Stimulated activated memory B cell treated with anti-CD40 and anti-IgM and Interleukin-4, amounts not matched to agents 10 μg/mL and 1 μg/mL and 100 μg/mL, for 72 hours (primary cell): ENCODE measurements at regions not wholly inside any gene's neighbourhood (a gene's known extent, or its start where the extent isn't known, plus 50 kb on each side); places are given as distances from the start of the nearest gene placed in this dataset.

ENCODE experiments used
- ATAC-seq: fragments of 150-1000 bp; cut with Tn5 transposase; 2 replicates; pipeline ENCODE4 v1.10.0; 2021
- H3K27ac Mint-ChIP-seq: one replicate; pipeline ENCODE4 v1.8.0; 2022; ENCODE audit warnings: mild to moderate bottlenecking, mixed read lengths
- H3K27me3 Mint-ChIP-seq: one replicate; pipeline ENCODE4 v1.8.0; 2022; ENCODE audit warnings: mixed read lengths
- H3K36me3 Mint-ChIP-seq: one replicate; pipeline ENCODE4 v1.8.0; 2022; ENCODE audit warnings: mixed read lengths
- H3K4me1 Mint-ChIP-seq: one replicate; pipeline ENCODE4 v1.8.0; 2022; ENCODE audit warnings: mixed read lengths
- H3K4me3 Mint-ChIP-seq: one replicate; pipeline ENCODE4 v1.8.0; 2022; ENCODE audit warnings: mild to moderate bottlenecking, moderate library complexity, mixed read lengths
- H3K9me3 Mint-ChIP-seq: one replicate; pipeline ENCODE4 v1.8.0; 2022; ENCODE audit warnings: mixed read lengths

DNA sequence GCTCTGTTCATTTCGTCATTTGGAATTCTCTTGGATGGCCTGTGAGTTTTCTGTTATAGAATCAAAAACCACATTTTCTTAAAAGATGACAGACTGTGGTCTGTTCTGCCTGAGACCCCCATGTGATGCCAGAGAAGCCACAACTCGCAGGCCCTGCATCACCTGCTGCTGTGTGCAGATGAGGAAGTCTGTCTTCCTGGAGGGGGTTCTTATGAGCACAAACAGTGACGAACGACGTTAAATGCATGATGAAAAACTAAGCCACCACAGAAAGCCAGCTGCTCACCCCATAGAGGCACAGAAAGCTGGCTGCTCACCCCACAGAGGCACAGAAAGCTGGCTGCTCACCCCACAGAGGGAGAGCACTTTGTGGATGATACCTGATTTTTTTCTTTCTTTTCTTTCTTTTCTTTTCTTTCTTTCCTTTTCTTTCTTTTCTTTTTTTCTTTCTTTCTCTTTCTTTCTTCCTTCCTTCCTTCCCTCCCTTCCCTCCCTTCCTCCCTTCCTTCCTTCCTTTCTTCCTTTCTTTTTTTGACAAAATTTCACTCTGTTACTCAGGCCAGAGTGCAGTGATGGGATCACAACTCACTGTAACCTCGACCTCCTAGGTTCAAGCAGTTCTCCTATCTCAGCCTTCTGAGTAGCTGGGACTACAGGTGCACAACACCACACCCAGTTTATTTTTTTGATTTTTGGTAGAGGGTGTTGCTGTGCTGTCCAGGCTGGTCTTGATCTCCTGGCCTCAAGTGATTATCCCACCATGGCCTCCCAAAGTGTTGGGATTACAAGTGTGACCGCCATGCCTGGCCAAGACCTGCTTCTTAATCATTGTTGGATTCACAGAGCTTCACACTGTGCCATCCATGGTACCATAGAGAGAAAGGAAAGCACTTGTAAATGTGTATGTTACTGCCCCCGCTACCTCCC lies 1191.4 kb downstream of the UQCRFS1 start:
- no peak for ATAC-seq
- Mint-ChIP-seq H3K4me3 (no peak overlapping the region), H3K4me1 (no peaks in the 10 kb centered on the region), H3K36me3 (no peaks in the 10 kb centered on the region), H3K27me3 (no peaks in the 10 kb centered on the region), H3K9me3 (peaks cover 3% of the 10 kb centered on the region), H3K27ac (no peak overlapping the region)

DNA sequence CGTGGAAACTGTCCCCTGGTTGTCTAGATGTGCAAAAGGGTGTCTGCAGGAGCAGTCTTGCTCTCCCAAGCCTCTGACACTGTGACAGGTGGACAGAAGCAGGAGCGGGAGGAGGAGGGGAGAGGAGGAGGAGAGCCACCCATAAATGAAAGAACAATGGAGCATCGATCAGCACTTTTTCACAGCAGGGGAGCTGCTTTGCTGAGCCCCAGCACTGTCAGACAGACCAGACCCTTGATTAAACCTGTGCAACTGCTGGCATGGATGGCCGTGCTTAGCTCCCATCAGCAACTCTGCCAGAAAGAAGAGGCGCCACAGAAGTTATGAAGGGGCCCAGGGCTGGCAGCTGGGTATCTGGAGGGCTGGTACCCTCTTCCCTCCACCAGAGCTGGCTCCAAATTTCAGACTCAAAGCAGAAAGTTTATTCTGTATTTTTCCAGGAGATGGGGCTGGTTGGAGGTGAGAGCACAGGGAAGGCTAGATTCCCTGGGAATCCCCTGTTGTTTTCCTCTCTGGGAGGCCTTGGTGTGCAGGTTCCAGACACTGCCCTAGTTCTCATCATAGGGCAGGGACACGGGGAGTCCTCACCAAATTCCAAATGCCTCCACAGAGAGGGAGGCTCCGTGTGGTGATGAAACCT lies 1192.2 kb downstream of the UQCRFS1 start:
- Mint-ChIP-seq H3K27me3 (no peaks in the 10 kb centered on the region), H3K36me3 (no peaks in the 10 kb centered on the region)
- ATAC-seq = no peak

DNA sequence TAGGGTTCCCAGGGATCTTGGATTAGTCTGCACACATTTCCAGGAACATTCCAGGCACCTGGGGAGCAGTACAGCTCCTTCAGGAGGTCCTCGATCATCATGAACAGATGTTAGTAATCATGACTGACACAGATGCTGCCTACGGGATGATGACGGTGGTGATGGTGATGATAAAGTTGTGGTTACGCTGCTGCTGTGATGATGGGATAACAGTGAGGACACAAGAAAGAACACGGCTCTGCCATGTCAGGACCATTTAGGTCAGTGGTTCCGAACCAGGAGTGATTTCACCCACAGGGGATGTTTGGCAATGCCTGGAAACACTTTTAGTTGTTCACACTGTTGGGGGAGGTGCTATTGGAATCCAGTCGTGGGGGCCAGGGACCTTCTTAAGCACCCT lies 1193.0 kb downstream of the UQCRFS1 start:
- Mint-ChIP-seq H3K27me3 (no peaks in the 10 kb centered on the region), H3K4me1 (no peaks in the 10 kb centered on the region), H3K9me3 (peaks cover 1% of the 10 kb centered on the region), H3K36me3 (no peaks in the 10 kb centered on the region), H3K4me3 (no peak overlapping the region), H3K27ac (no peak overlapping the region)
- ATAC-seq = no peak

More for the DNA sequence above, 1192.2 kb downstream of the UQCRFS1 start:
- no peaks in the 10 kb centered on the region for H3K4me1 Mint-ChIP-seq
- no peak overlapping the region for H3K4me3 Mint-ChIP-seq
- H3K27ac Mint-ChIP-seq = no peak overlapping the region
- peaks cover 3% of the 10 kb centered on the region for H3K9me3 Mint-ChIP-seq

DNA sequence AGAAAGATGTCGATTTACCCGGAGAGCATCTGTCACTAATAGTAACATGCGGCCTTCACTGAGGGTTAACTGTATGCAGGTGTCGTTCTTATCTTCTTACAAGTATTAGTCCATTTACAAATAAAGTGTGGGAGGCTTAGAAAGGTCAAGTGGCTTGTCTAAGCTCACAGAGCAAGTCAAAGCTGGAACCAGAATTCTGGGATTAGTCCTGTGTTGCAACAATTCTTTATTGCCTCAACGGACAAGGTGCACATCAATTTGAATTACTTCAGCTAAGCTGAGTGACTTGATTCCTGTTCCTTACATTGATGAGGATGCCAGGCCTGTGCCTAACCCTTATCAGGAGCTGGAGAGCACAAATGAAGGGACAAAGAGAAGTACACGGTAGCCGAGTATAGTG lies 1193.6 kb downstream of the UQCRFS1 start:
- no peaks in the 10 kb centered on the region for H3K36me3 Mint-ChIP-seq
- H3K4me3 Mint-ChIP-seq = no peak overlapping the region
- H3K9me3 Mint-ChIP-seq = no peaks in the 10 kb centered on the region
- no peaks in the 10 kb centered on the region for H3K4me1 Mint-ChIP-seq
- H3K27ac Mint-ChIP-seq = no peak overlapping the region
- H3K27me3 Mint-ChIP-seq = no peaks in the 10 kb centered on the region
- no peak for ATAC-seq

DNA sequence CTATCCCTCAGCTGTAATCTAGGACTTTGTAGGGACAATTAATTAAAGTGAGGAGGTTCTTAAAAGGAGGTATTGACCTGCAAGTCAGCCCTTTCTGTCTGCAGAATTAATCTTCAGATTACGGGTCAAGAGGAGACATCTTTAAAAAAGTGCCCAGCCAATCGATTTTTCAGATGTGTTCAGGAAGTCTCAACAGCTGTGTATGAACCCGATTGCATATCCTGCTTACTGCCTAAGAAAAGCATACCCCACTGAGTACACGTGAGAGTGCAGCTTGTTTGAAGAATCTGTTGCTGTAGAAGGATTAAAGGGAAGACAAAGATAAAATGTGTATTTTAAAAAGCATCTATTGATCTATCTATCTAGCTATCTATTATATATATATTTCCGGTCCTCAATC lies 1194.5 kb downstream of the UQCRFS1 start:
- H3K27me3 Mint-ChIP-seq = no peaks in the 10 kb centered on the region
- no peak overlapping the region for H3K27ac Mint-ChIP-seq
- no peak overlapping the region for H3K4me3 Mint-ChIP-seq
- H3K9me3 Mint-ChIP-seq = no peaks in the 10 kb centered on the region
- H3K4me1 Mint-ChIP-seq = no peaks in the 10 kb centered on the region
- no peaks in the 10 kb centered on the region for H3K36me3 Mint-ChIP-seq
- ATAC-seq = no peak

DNA sequence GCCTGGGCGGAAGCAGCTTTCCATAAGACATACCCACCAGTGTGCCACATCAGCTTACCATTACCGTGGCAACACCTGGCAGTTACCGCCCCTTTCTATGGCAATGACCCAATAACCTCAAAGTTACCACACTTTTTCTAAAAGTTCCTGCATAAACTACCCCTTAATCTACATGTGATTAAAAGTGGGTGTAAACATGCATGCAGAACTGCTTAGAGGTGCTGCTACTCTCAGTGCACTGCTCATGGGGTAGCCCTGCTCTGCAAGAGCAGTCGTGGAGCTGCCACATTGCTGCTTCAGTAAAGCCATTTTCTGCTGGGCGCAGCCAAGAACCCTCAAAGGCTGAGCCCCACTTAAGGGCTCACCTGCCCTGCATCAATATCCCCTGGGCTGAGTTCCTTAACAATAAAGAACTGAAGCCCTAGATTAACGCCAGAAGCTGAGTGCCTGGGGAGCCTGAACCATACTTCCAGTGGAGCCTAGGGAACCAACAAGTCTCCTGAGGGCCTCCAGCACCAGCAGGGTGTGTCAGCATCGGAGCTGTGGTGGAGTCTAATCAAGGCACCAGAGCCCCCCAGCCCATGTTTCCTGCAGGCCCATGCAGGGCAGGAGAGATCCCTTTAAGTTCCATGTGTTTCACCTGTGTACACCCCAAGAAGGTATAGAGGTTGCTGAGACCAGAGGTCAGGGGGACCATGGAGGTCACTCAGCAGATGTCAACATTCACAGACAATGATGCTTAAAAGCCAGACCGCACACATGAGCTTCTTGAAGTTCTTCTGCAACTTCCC lies 1198.1 kb downstream of the UQCRFS1 start:
- H3K27me3 Mint-ChIP-seq = no peaks in the 10 kb centered on the region
- H3K9me3 Mint-ChIP-seq = no peaks in the 10 kb centered on the region
- H3K4me1 Mint-ChIP-seq = no peaks in the 10 kb centered on the region
- no peaks in the 10 kb centered on the region for H3K36me3 Mint-ChIP-seq
- no peak overlapping the region for H3K27ac Mint-ChIP-seq
- ATAC-seq = no peak
- no peak overlapping the region for H3K4me3 Mint-ChIP-seq

DNA sequence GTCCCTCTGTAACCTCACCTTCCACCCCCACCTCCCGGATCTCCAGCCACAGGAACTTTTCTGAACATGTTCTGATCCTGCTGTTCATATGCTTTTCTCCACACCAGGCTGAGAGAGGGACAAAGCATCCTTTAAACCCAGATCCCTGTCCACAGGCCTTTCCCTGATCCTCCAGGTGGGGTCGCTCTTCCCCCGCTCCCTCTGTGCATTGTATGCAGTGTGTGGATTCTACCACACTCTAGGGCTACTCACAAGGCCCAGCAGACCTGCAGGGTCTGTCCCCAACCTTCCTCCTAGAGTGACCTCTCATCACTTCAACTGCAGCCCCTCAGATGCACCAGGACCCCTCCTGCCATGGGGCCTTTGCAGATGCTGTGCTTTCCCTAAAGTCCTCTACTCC lies 1200.6 kb downstream of the UQCRFS1 start:
- Mint-ChIP-seq H3K36me3 (no peaks in the 10 kb centered on the region), H3K9me3 (no peaks in the 10 kb centered on the region), H3K27ac (no peak overlapping the region), H3K4me3 (no peak overlapping the region), H3K4me1 (no peaks in the 10 kb centered on the region), H3K27me3 (no peaks in the 10 kb centered on the region)
- no peak for ATAC-seq

DNA sequence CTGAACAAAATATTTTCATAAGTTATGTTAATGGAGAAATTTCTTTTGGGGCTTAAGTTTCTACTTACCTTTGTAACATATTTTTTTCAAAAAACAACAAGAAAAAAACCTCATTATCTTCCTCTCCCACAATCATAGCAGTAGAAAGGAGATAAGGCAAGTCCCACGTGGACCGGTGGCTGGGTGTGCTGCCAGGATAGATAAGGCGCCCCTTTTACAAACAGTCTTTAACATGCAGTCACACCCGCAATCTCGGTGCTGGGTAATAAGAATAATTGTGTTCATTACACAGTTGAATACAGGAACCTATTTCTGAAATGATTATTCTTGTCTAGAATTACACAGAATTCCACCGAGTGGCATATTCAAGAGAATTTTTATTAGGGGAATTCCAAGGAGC lies 1202.3 kb downstream of the UQCRFS1 start:
- H3K9me3 Mint-ChIP-seq = no peaks in the 10 kb centered on the region
- H3K27me3 Mint-ChIP-seq = no peaks in the 10 kb centered on the region
- no peaks in the 10 kb centered on the region for H3K36me3 Mint-ChIP-seq
- no peaks in the 10 kb centered on the region for H3K4me1 Mint-ChIP-seq
- no peak for ATAC-seq
- no peak overlapping the region for H3K27ac Mint-ChIP-seq
- H3K4me3 Mint-ChIP-seq = no peak overlapping the region

DNA sequence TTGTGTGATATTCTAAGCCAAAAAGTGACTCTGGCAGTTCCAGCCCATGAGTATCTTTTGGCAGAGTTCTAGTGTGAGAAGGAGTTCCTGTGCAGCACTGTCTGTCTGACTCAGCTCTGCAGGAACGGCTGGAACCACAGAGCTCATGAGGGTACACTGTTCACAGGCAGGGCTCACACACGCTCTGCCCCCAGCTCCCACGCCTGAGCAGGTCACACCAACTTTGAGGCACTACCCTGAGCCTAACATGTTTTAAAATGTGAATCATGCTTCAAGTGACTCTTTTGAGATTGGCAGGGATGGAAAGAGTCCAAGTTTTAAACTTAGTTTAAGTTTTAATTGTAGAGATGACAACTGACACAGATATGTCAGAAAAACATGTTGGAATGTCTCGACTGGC lies 1203.3 kb downstream of the UQCRFS1 start:
- H3K4me1 Mint-ChIP-seq = no peaks in the 10 kb centered on the region
- no peaks in the 10 kb centered on the region for H3K27me3 Mint-ChIP-seq
- ATAC-seq = no peak
- no peak overlapping the region for H3K27ac Mint-ChIP-seq
- no peaks in the 10 kb centered on the region for H3K36me3 Mint-ChIP-seq
- H3K4me3 Mint-ChIP-seq = no peak overlapping the region
- H3K9me3 Mint-ChIP-seq = no peaks in the 10 kb centered on the region

DNA sequence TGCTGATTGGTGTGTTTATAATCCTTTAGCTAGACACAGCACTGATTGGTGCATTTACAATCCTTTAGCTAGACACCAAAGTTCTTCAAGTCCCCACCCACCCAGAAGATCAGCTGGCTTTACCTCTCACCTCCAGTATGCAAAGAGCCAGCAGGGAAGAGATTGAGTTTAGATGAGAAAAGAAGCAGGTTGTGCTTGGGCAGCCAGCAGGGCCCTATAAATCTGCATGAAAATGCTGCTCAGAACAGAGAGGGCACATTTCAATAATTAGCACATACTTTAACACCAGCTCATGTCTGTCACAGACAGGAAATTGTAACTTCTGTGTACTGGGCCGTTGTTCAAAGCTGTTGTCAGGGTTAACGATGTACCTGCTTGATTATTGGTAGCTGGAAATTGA lies 1204.3 kb downstream of the UQCRFS1 start:
- no peak for ATAC-seq
- H3K27ac Mint-ChIP-seq = no peak overlapping the region
- H3K4me3 Mint-ChIP-seq = no peak overlapping the region
- no peaks in the 10 kb centered on the region for H3K27me3 Mint-ChIP-seq
- H3K9me3 Mint-ChIP-seq = no peaks in the 10 kb centered on the region
- no peaks in the 10 kb centered on the region for H3K36me3 Mint-ChIP-seq
- no peaks in the 10 kb centered on the region for H3K4me1 Mint-ChIP-seq

DNA sequence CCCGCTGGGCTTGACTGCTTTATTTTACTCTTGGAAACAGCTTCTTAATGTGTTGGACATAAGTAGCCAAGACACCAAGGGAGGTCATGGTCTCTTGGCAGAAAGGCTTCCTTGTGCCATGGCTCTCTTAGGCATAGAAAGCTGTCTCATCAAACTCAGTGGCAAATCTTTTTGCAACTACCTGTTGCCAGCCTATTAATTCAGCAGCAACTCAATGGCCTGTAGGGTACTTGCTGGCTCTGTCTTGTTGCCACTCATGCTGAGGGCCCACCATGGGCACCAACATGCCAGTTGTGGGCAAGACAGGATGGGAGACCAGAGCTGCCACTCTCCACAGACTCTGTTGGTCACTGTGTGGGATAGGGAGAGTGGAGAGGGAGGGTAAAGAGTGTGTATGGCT lies 1209.4 kb downstream of the UQCRFS1 start:
- no peak overlapping the region for H3K27ac Mint-ChIP-seq
- no peak overlapping the region for H3K4me3 Mint-ChIP-seq
- H3K4me1 Mint-ChIP-seq = no peaks in the 10 kb centered on the region
- no peaks in the 10 kb centered on the region for H3K36me3 Mint-ChIP-seq
- no peak for ATAC-seq
- H3K9me3 Mint-ChIP-seq = peaks cover 5% of the 10 kb centered on the region
- no peaks in the 10 kb centered on the region for H3K27me3 Mint-ChIP-seq

DNA sequence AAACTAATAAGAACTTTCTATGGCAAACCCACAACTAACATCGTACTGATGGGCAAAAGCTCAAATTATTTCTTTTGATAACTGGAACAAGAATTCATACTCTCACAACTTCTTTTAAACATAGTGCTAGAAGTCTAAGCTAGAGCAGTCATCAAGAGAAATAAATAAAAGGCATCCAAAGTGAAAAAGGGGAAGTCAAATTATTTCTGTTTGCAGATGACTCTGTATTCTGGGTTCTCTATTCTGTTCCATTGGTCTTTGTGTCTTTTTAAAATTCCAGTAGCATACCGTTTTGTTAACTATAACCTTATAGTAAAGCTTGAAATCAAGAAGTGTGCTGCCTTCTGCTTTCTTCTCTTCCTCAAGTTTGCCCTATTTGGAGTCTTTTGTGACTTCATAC lies 1215.9 kb downstream of the UQCRFS1 start:
- ATAC-seq = no peak
- H3K4me3 Mint-ChIP-seq = no peak overlapping the region
- peaks cover 5% of the 10 kb centered on the region for H3K9me3 Mint-ChIP-seq
- H3K36me3 Mint-ChIP-seq = no peaks in the 10 kb centered on the region
- H3K27ac Mint-ChIP-seq = no peak overlapping the region
- H3K27me3 Mint-ChIP-seq = no peaks in the 10 kb centered on the region
- H3K4me1 Mint-ChIP-seq = no peaks in the 10 kb centered on the region

DNA sequence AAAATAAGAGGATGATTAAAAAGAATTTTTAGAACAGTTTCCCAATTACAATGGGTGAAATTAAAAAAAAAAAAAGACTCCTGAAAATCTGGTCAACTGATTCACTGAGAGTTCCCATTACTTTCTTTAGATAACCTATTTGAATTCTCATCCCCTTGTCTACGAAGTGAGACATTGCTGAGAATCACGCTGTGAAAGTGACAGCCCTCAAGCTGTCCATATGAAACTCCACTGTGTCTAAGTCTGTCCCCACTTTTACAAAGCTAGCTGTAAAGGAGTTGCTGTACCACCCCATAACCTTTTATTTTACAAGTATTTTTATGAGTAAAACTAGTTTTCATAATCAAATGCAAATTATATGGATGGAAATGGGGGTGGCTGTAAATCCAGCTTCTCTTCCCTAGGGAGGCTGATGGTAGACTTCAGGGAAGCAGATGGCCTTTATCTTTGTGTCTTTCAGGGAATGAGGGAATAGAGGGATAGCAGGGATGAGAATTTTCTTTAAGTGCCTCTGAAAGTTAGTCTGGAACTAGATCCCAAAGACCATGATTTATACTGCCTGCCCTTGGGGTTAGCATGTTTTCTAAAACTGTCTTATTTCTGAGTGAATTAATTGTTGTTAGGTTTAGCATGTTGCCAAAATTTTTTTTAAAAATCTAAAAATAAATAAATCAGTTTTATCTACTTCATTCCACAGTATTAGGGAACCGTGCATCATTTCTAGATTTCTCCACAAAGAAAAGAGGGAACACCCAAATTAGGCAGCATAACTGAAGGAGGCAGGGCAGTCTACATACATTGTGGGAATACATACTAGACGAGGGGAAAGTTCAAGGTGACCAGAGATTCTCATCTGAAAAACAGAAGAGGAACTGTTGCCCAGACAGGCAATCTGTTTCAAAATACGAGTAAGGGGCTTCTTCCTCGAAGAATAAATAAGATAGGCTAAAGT lies 1219.1 kb downstream of the UQCRFS1 start:
- Mint-ChIP-seq H3K9me3 (peaks cover 3% of the 10 kb centered on the region), H3K27me3 (no peaks in the 10 kb centered on the region), H3K4me3 (no peak overlapping the region), H3K27ac (no peak overlapping the region), H3K36me3 (no peaks in the 10 kb centered on the region), H3K4me1 (no peaks in the 10 kb centered on the region)
- no peak for ATAC-seq

DNA sequence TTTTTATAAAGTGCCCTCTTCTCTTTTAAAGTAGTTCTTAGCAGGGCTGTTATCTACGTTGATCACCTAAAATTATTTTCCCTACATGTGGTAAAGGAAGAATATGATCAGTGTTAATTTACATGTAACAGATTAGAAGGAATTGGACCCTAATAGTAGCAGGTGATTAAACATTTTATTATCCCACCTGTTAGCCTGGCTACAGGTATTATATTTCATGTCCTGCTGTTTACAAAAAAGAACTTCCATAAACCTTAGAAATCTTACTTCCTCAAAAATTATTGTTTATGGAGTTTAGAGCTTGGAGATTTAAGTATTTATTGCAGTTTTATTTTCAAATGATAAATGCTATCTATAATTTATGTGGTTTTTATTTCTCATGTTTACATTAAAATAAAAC lies 1226.7 kb downstream of the UQCRFS1 start:
- H3K36me3 Mint-ChIP-seq = no peaks in the 10 kb centered on the region
- H3K4me3 Mint-ChIP-seq = no peak overlapping the region
- ATAC-seq = no peak
- no peaks in the 10 kb centered on the region for H3K4me1 Mint-ChIP-seq
- no peaks in the 10 kb centered on the region for H3K9me3 Mint-ChIP-seq
- no peaks in the 10 kb centered on the region for H3K27me3 Mint-ChIP-seq
- no peak overlapping the region for H3K27ac Mint-ChIP-seq
